Coronary artery (tissue), 2 donors: ENCODE measurements at regions not wholly inside any gene's neighbourhood (a gene's known extent, or its start where the extent isn't known, plus 50 kb on each side); places are given as distances from the start of the nearest gene placed in this dataset.

Experiments
- DNase-seq: peaks from one replicate; pipeline ENCODE4 v3.0.0-alpha.2; 2017; ENCODE audit warnings: low spot score
- H3K27ac ChIP-seq, 2 donors: fragments of 200-600 bp; sonication (generic); one replicate each; pipeline ENCODE4 v1.5.1; 2016 to 2019
- H3K4me3 ChIP-seq: fragments of 200-600 bp; sonication (generic); 2 replicates; pipeline ENCODE4 v1.5.1; 2016; ENCODE audit warnings: mild to moderate bottlenecking, moderate library complexity
- TF ChIP-seq, protein P1 (sequence below): fragments of 200-600 bp; sonication (generic); IDR thresholded peaks from one replicate; pipeline ENCODE4 v1.5.1; 2019; ENCODE audit warnings: antibody characterized with exemption

- DNase-seq: no peak
- Histone ChIP-seq H3K27ac (no peak overlapping the region), H3K4me3 (no peak overlapping the region)
- TF ChIP-seq, protein P1, sequence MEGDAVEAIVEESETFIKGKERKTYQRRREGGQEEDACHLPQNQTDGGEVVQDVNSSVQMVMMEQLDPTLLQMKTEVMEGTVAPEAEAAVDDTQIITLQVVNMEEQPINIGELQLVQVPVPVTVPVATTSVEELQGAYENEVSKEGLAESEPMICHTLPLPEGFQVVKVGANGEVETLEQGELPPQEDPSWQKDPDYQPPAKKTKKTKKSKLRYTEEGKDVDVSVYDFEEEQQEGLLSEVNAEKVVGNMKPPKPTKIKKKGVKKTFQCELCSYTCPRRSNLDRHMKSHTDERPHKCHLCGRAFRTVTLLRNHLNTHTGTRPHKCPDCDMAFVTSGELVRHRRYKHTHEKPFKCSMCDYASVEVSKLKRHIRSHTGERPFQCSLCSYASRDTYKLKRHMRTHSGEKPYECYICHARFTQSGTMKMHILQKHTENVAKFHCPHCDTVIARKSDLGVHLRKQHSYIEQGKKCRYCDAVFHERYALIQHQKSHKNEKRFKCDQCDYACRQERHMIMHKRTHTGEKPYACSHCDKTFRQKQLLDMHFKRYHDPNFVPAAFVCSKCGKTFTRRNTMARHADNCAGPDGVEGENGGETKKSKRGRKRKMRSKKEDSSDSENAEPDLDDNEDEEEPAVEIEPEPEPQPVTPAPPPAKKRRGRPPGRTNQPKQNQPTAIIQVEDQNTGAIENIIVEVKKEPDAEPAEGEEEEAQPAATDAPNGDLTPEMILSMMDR: no peak
Observed at GRCh38 chr7:91345449-91345848, 81.2 kb downstream of the FZD1 start.

DNA sequence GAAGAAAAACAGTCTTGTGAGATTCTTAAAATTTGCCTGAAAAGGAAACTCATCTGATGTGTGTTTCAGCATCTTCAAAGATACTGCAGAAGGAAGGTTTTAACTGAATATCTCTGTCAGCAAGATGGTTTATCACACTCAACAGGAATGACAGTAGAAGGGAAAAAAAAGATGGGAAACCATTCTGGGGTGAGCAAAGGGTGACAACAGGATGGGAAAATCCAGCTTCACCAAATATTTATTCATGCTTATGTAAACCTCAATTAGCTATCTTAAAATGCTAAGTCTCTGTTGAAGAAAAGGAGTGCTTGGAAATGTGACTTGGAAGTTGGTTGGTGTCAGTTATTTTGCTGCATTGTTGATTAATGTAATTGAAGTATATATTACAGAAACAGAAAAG, 82.2 kb downstream of the FZD1 start:
- Histone ChIP-seq H3K27ac (no peak overlapping the region), H3K4me3 (no peak overlapping the region)
- TF ChIP-seq, protein P1: no peak
- no peak for DNase-seq

- DNase-seq: no peak
- TF ChIP-seq, protein P1: no peak
- H3K27ac ChIP-seq: no peak overlapping the region
- no peak overlapping the region for H3K4me3 ChIP-seq
Observed at GRCh38 chr7:91347290-91347689, 83.1 kb downstream of the FZD1 start.

DNA sequence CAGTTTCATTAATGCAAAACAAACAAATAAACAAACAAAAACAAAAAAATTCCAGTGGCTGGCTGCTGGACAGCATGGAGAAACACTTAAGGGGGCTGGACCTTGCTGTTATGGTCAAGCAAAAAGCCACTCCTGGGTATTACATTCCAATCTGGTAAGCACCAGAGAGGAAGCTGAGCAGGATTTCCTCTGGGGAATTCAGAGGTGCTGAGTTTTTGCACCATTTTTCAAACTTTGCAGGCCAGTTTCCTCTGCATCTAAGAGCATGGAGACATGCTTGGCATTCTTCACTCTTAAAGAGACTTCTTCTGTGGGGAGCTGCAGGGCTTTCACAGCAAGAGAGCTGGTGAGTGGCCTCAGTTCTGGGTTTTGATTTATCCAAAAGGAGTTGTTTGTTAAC, 84.5 kb downstream of the FZD1 start:
- no peak overlapping the region for H3K27ac ChIP-seq
- no peak for DNase-seq
- TF ChIP-seq, protein P1: no peak
- no peak overlapping the region for H3K4me3 ChIP-seq

DNA sequence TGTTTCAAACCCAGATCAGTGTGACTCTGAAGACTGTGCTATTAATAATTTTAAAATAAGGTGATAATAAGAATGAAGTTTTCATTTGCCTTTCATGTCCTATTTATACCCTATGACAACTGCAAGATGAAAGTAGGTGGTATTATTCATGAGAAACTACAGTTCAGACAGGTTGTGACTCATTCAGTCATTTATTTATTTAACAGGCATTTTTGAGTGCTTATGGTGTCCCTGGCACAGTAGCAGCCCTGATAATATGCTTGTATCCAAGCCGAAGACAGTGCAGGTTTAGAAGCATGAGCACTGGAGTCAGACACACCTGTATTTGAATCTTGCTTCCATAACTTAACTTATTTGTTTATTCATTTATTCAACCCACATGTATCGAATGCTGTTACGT, 87.1 kb downstream of the FZD1 start:
- DNase-seq: no peak
- TF ChIP-seq, protein P1: no peak
- no peak overlapping the region for H3K4me3 ChIP-seq
- no peak overlapping the region for H3K27ac ChIP-seq

- Histone ChIP-seq H3K27ac (no peak overlapping the region), H3K4me3 (no peak overlapping the region)
- DNase-seq: no peak
- TF ChIP-seq, protein P1: no peak
Observed at GRCh38 chr7:91352091-91352490, 87.9 kb downstream of the FZD1 start.

DNA sequence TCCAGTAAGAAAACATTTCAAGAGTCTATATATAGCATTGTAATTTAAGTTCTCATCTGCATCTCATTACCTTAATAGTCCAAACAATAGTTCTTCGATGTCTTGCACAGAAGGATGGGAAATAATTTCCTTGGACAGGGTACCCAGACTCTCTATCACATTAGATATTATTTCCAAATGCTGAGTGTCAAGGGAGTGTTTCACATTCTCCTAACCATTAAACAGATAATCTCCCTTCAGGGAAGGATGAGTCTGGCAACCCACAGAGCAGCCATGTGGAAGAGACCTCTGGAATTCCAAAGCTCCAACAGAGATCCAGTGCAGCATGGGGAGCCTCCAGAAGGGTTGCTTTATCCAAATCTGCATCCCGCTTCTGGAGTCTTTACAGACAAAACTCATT, 89.6 kb downstream of the FZD1 start:
- TF ChIP-seq, protein P1: no peak
- Histone ChIP-seq H3K27ac (no peak overlapping the region), H3K4me3 (no peak overlapping the region)
- no peak for DNase-seq
